NCI-H226 (cell line): ENCODE measurements at regions not wholly inside any gene's neighbourhood (a gene's known extent, or its start where the extent isn't known, plus 50 kb on each side); places are given as distances from the start of the nearest gene placed in this dataset.
A peak's percentile ranks its signal among the peaks of the same experiment; 100 is the strongest.
"Not testable (repeated sequence)": the region's sequence is repeated elsewhere in the genome, so short reads cannot be mapped to it uniquely, and the experiment has no call there.

Experiments
- DNase-seq: peaks from one replicate; pipeline ENCODE4 v3.0.0-alpha.2; 2015

DNA sequence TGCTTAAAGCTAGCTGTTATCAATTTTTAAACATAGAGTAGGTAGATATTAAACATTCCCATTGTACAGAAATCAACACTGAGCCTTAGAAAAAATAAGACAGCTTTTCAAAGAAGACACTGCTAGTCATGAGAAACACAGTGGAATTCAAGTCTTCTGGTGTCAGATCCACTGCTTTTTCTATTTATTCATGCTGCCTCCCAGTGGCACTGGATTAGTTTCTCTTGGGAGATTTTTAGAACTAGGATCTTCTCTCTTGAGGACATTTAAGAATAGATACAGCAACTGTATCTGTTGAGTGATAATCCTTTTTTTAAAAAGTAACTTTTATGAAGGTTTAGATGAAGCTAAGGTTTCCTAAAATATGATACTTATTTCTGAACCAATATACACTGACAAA is 1635.4 kb upstream of the C9orf72 start:
- no peak for DNase-seq

DNA sequence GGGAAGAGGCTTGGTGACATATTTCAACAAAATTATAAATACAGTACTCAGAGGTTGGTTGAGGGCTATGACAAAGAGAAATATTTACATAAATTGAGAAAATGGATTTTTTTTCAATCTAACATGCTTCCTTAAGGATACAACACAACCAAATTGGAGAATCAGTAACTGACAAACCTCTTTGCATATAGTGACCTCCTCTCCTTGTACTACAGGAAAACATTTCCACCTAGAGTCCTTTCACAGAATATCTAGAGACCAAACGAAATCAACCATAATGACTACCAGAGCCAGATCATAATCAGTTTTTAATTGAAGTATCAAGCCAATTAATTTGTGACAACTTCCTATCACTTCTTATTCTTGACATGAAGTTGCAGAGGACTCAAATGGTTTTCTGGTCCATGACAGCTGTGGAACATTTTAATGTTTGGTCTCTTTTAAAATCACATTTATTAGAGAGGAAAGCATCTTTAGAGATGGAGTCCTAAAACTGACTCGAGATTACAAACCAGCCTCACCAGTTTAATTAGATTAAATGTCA is 1636.5 kb upstream of the C9orf72 start:
- DNase-seq: no peak

DNA sequence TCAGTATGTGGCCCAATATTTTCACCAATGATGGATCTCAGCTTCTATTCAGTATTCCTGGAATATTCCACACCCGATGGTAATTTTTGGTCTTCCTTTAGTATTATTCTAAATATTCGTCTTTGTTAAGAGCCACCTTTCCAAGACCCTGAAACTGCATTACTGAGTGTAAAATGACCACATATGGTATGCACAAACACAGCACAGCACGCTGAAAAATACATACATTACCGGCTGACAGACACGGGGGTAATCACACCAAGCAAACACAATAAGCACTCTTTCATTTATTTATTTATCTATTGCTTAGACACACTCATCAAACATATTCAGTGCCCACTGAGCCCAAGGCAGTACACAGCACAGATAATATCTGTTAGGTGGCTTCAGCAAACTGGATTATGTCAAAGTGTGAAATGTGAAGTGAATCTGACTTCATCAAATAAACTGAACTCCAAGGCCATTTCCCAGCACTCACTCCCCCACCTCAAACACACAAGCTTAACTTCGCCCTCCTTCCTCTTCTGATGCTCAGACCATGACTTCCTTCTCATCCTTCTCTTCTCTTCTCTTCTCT is 1637.8 kb upstream of the C9orf72 start:
- no peak for DNase-seq

GRCh38 chr9:29211580-29212396 is 1638.5 kb upstream of the C9orf72 start:
- DNase-seq: peak; percentile 41

DNA sequence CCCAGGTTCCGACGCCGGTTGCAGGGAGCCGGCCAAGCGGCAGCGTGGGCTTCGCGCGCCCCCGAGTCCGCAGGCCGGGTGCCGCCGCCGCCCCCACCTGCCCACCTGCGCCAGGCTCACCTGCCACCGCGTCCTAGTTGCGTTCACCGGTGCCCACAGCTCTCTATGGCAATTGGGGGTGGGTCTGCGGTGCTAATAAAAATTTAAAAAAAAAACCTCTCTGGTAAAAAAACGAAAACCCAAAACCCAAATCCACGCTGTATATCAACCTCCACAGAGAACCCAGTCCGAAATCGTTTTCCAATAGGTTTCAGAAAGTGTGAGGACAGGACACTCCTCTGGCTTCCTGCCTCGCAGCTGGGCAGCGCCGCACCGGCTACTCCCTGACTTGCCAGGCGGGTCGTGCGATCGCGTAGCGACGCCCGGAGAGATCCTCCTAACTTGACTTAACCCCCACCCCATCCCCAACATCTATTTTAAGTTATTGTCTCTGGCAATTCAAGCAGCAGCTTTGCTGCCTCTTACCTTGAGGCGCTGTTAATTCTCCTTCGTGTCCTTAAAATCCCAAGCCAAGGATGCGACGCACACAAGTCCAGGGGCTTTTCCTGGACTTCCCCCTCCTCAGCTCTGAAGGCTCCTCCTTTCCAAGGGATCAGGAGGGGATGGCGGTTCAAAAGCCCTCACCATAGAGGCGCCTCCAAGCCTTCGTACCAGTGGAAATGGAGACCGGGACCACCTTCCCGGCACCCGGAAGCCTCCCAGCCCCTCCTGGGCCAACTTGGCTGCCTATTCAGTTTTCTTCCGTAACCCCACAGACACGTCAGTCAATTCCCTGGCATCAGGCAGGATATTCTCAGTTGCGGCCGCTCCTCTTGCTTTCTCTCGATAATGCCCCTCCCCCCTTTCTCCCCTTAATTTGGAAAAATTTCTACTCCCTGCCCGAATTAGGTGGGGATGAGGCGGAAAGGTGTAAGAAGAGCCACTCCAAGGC is 1639.4 kb upstream of the C9orf72 start:
- no peak for DNase-seq

DNA sequence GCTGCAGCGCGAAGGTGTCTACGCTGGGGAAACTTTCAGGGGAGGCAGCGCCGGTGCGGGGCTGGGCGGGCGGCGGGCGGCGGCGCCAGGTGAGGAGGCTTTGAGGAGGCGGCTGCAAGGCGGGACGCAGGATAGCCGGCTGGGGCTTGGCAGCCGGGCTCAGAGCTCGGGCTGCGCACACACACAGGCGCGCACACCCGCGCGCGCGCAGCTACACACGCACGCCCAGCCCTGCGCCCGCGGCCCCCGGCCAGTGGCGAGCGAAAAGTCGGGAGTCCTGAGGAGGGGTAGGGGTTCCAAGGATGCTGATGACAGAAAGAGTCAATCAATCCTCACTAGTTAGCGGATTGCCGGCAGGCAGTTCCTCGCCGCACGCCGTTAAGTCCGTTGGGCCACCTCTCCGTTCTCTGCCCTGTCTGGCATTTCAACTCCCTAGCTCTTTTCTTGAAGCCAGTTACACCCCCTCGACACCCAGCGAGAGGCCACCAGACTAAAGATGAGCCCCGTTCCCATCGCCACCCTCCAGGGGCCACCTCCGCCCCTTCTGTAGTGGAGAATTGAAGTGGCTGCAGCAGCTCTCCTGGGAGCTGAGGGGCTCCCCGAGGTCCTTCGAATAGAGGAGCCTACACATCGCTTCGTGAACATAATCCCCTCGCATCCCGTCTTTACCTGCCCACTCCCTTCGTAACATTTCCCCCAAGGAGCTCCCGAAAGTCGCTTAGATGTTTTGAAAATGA is 1640.3 kb upstream of the C9orf72 start, which contains the start of gene LINGO2:
TSS of gene LINGO2 (minus strand) at position 185 of the 737 bp plus-strand sequence.
- DNase-seq: no peak

DNA sequence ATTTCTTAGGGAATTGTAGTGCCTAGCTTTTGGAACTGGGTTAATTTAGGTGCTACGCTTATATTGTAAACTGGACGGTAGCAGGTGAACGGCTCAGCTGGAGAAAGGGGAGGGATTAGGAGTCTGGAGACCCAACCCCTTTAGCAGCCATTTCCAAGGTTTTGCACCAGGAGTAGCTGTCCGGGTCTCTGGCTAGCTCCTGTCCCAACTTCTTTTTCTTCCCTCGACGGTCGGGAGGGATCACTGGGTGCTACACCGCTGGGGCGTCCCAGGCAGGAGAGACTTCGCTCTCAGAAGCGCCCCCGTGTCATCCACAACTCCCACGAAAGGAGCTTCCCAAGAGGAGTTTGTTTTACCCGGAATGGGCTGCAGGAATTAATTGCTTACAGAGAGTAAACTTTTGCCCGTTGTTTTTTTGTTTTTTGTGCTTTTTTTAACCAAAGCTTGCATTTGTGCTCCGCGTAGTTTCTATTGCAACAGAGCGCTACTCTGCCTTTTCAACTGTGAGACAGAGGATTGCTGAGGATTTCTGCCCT is 1640.9 kb upstream of the C9orf72 start:
- DNase-seq: peak; percentile 36

- DNase-seq: no peak
Measured at GRCh38 chr9:29214690-29215253, 1641.5 kb upstream of the C9orf72 start.

DNA sequence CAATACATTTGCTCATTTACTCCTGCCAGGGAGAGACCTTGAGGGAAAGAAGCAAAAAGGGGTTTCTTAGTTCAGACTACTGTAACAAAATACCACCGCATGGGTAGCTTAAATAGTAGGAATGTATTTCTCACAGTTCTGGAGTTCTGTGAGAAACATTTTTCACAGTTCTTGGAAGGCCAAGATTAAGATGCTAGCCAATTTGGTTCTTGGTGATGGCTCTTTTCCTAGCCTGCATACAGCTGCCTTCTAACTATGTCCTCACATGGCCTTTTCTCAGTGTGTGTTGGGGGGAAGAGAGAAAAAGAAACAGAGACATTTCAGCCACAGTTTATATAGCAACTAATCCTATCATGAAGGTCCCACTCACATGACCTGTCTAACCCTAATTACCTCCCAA is 1644.7 kb upstream of the C9orf72 start:
- no peak for DNase-seq

DNA sequence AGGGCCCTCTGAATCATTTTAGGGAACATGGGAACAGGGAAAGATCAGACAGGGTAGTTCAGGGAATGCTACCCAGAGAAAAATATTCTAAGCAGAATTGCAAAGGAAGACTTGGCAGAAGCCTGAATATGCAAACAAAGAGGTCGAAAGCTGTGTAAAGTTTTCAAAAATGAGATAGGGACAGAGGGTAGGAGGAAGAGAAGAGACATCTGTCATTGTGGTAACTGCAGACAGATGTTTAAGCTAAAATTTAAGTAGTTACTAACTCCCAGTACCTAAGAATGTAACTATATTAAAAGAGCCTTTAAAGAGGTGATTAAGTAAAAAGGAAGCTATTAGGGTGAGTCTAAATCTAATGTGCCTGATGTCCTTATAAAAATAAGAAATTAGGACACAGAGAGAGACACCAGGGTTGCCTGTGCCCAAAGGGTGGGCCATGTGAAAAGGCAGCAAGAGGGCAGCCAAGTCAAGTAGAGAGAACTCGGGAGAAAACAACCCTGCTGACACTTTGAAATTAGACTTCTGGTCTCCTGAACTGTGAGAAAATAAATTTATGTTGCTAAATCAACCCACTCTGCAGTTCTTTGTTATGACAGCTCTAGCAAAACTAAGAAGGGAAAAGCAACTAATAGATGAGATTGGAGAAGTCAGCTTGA is 1647.4 kb upstream of the C9orf72 start:
- no peak for DNase-seq

DNA sequence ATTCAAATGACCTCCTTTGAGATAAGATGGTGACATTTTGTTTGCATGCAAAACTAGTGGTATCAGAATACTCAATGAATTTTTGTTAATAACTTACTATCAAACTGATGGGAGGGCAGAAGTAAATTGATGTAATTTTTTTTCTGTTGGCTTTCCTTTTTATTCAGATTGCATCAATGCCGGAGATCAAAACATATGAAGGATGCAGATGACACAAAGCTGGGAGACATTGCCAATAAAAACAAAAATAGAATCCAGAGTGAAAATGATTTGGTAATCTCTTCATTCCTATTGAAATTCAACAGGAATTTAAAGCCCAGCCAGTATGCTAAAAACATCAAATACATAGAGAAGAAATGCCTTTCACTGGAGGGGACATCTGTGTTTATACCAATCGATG is 1655.3 kb upstream of the C9orf72 start:
- DNase-seq: no peak

DNA sequence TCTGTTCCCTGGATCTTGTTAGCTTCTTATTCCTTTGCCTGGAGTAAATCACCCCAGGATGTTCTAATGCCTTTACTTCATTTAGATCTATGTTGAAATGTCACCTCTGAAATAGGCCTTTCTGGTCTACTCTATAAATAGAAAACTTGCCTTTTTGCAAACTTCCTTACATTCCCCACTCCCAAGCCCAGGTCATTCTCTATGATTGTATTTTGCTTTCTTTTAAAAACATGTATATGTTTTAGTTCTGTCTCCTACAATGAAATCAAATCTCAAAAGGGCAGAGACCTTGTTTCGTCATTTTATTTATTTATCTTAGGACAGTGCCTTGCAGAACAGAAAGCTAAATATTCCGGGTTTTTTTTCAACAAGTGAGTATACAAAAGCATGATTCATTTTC is 1657.7 kb upstream of the C9orf72 start:
- DNase-seq: no peak

DNA sequence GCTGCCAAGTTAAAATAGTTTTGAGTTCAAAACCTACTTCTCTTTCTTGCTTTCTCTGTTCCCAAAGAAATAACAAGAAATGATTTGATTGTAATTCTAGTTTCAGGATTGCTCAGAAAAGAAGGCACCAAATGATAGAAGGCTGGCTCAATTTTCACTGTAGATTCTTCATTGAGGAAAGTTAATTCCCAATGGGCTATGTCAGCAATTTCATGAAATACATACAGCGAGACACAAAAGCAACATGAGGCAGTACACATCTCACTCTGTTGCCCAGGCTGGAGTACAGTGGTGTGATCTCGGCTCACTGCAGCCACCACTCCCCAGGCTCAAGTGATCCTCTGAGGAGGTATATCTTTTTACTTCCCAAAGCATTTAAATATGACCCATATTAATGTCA is 1659.9 kb upstream of the C9orf72 start:
- DNase-seq: no peak

GRCh38 chr9:29241320-29241719 is 1668.0 kb upstream of the C9orf72 start:
- peak; percentile 1 for DNase-seq

GRCh38 chr9:29245351-29245750 is 1672.1 kb upstream of the C9orf72 start:
- DNase-seq: no peak

- not testable (repeated sequence) for DNase-seq
Measured at GRCh38 chr9:29270400-29270799, 1697.1 kb upstream of the C9orf72 start.

- no peak for DNase-seq
Measured at GRCh38 chr9:29282121-29282520, 1708.8 kb upstream of the C9orf72 start.

- peak; percentile 4 for DNase-seq
Measured at GRCh38 chr9:29285818-29286217, 1712.5 kb upstream of the C9orf72 start.

GRCh38 chr9:29289365-29289764 is 1716.1 kb upstream of the C9orf72 start:
- DNase-seq: no peak

DNA sequence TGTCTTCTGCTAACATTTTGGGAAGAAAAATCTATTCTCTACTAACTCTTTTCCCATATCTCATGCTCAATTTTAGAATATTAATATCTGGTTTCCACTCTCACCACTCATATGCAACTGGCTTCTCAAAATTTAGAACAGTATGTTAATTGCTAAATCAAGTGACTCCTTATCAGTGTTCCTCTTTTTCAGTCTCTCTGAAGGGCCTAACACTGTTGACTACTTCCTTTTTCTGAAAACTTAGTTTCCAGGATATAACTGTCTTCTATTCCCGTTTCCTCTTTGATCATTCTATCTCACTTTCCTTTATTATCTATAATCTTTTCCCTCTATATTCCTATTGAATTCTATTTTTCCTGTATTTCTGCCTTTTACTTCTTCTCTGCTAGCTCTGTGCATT is 1717.2 kb upstream of the C9orf72 start:
- DNase-seq: no peak

DNA sequence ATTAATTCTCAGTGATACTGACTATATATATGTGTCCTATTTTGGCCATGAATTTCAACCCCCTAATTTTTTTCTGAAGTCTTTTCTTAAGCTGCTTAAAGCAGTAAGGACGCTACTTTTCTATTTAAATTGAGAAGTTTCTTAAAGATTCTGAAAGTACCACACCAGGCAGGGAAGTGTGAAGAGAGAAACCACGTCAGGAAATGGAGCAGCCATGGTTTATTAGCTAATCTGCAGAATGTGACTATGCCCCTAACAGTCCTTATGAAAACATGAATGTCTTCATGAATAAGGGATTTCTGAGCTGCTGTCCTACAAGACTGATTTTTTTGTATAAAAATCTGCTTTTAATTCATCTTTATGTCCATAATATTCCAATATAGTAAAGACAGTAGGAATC is 1724.3 kb upstream of the C9orf72 start:
- no peak for DNase-seq
